HL-60 (cell line): ENCODE measurements at regions not wholly inside any gene's neighbourhood (a gene's known extent, or its start where the extent isn't known, plus 50 kb on each side); places are given as distances from the start of the nearest gene placed in this dataset.

Source experiments
- DNase-seq, 2 experiments: peaks; one replicate each; pipeline ENCODE4 v3.0.0-alpha.2; 2010 to 2020; ENCODE audit warnings: low read depth in 1 of 2, low spot score in 1 of 2
- H3K27ac ChIP-seq: fragments of 250-450 bp; sonication (Bioruptor Pico); replicated peaks from 2 replicates; pipeline ENCODE4 v1.5.1; 2020; ENCODE audit warnings: mild to moderate bottlenecking, moderate library complexity
- H3K27me3 ChIP-seq: fragments of 250-450 bp; sonication (Bioruptor Pico); 2 replicates; pipeline ENCODE4 v1.5.1; 2021; ENCODE audit warnings: mild to moderate bottlenecking, moderate library complexity; ENCODE audit not compliant: insufficient read depth, poor library complexity, severe bottlenecking
- H3K4me3 ChIP-seq: replicated peaks from 2 replicates; pipeline ENCODE4 v1.5.1; 2011; ENCODE audit warnings: mild to moderate bottlenecking, control low read depth, low read length; ENCODE audit not compliant: insufficient read depth
- CTCF ChIP-seq: IDR thresholded peaks from one replicate; pipeline ENCODE4 v1.5.1; 2011; ENCODE audit warnings: low read length, control low read depth, inconsistent platforms; ENCODE audit not compliant: insufficient read depth
- GABPA ChIP-seq: IDR thresholded peaks from 2 replicates; pipeline ENCODE4 v1.6.1; 2012; ENCODE audit warnings: low read depth
- POLR2AphosphoS5 ChIP-seq: IDR thresholded peaks from 2 replicates; pipeline ENCODE4 v1.6.1; 2012; ENCODE audit warnings: low read depth
- REST ChIP-seq: IDR thresholded peaks from 2 replicates; pipeline ENCODE4 v1.6.1; 2012; ENCODE audit warnings: low read depth; ENCODE audit not compliant: insufficient replicate concordance
- SPI1 ChIP-seq: IDR thresholded peaks from 2 replicates; pipeline ENCODE4 v1.6.1; 2012; ENCODE audit warnings: low read depth, mild to moderate bottlenecking, borderline replicate concordance

DNA sequence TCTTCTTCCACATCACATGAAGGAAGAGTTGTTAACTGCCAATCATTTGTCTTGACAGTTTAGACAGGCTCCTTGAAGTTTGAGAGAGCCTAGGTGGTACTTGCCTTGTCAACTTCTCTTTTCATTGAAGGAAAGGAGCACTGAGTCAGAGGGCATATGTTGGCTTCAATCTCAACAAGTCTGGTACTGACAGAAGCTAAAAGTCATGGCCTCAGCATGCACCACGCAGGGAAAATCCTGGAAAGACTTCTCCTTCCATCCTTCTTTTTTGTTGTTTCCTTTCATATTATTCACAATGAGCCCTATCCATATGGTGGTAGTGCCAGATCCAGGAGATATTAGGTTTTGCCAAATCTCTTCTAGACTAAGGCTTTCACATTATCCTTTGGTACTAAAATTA, 1272.5 kb downstream of the ROBO1 start:
- no peak overlapping the region for H3K27ac ChIP-seq
- TF ChIP-seq GABPA (no peak), POLR2AphosphoS5 (no peak), REST (no peak), SPI1 (no peak), CTCF (no peak)
- no peaks in the 10 kb centered on the region for H3K27me3 ChIP-seq
- no peak for DNase-seq
- H3K4me3 ChIP-seq, result no peak overlapping the region

DNA sequence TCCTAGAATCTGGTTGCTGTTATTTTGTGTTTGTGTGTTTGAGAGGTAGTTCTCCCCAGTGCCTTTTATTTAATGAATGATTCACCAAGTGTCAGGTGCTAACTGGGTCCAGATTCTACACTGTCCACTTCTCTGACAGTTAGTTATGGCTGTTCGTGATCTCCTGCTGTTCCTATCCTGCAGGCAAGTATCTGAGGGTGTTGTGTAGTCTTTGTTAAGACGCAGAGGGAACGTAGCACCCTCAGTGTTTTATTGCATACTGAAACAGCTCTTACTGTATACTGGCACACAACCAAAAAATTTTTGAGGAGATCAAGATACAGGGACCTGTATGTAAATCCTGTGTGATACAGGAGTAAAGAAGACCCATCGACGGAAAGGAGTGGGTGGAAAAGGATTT, 1271.3 kb downstream of the ROBO1 start:
- Histone ChIP-seq H3K27me3 (no peaks in the 10 kb centered on the region), H3K4me3 (no peak overlapping the region), H3K27ac (no peak overlapping the region)
- TF ChIP-seq CTCF, result no peak
- TF ChIP-seq SPI1, result no peak
- no peak for TF ChIP-seq REST
- no peak for TF ChIP-seq POLR2AphosphoS5
- no peak for TF ChIP-seq GABPA
- no peak for DNase-seq

DNA sequence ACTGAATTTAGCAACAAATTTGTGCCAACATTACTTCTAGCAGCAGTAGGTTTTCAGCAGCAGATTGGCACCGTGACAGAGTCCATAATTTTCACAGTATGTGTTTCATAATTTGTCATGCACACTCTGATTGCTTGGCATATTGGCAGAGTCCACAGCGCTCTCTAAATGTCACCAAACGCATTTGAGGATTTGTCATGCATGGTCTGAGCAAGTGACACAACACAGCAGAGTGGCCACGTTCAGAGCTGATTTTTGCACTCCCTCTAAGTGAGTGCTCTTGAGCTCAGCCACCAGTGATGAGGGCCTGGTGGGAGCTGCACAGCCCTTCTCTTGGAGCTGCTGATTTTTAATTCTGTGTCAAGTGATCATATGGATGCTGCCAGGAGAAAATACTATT, 1270.8 kb downstream of the ROBO1 start:
- Histone ChIP-seq H3K27ac (no peak overlapping the region), H3K27me3 (no peaks in the 10 kb centered on the region), H3K4me3 (no peak overlapping the region)
- DNase-seq, result no peak
- TF ChIP-seq GABPA, result no peak

DNA sequence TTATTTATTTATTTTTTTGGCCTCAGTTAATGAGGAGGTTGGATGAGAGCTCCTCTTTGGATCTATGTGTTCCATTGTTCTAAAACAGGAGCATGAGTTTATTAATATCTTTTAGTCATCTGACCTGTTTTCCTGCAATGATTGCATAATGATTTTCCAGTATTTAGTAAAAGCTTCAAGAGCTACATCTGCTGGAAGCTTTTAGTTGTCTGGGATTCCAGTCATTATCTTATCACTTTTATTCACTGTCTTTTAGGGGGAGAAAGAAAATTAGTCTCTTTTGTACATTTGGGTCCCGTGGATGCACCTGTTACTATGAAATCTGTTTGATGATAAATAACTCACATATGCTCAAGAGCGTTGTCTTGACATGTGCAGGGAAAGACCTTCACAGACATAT, 1270.0 kb downstream of the ROBO1 start:
- Histone ChIP-seq H3K27me3 (no peaks in the 10 kb centered on the region), H3K27ac (no peak overlapping the region), H3K4me3 (no peak overlapping the region)
- TF ChIP-seq POLR2AphosphoS5 (no peak), REST (no peak), SPI1 (no peak), CTCF (no peak), GABPA (no peak)
- no peak for DNase-seq
